ENCODE measurements at regions not wholly inside any gene's neighbourhood (a gene's known extent, or its start where the extent isn't known, plus 50 kb on each side); places are given as distances from the start of the nearest gene placed in this dataset.

GRCh38 chr17:71164561-71164960, 956.3 kb upstream of the SOX9 start:
- no peaks in the 10 kb centered on the region for H3K4me1 ChIP-seq (ENCODE audit: insufficient read depth, low read length, poor library complexity, severe bottlenecking)
- TF ChIP-seq CTCF (conservative IDR thresholded peaks at IDR 0.05; ENCODE audit: low read depth, low read length) (no peak), EZH2 (IDR thresholded peaks at IDR 0.05; ENCODE audit: borderline replicate concordance, low read depth, low read length, poor library complexity, severe bottlenecking) (no peak)
- intact Hi-C loops (cut with micrococcal nuclease; ENCODE audit: unreplicated experiment) = no loop called here
- no peaks in the 10 kb centered on the region for H3K27me3 ChIP-seq (replicated peaks; ENCODE audit: insufficient read depth, low read depth, low read length, poor library complexity)
- H3K27ac ChIP-seq (ENCODE audit: low read depth, low read length, poor library complexity, severe bottlenecking) = no peak overlapping the region
- no TSS peak for BruUV-seq (replicated peaks)
- no peaks in the 10 kb centered on the region for H3K9me3 ChIP-seq (ENCODE audit: low read depth, low read length, poor library complexity, severe bottlenecking)
- H3K36me3 ChIP-seq (ENCODE audit: insufficient read depth, low read length, poor library complexity, severe bottlenecking) = no peaks in the 10 kb centered on the region
- H3K4me3 ChIP-seq (ENCODE audit: low read depth, low read length, poor library complexity, severe bottlenecking) = no peak overlapping the region
- ChIA-PET POLR2A (ENCODE audit: low non-redundant PET) (no interaction called here), CTCF (no interaction called here)
- DNase-seq (ENCODE audit: low spot score) = no peak

- intact Hi-C loops (cut with micrococcal nuclease; ENCODE audit: unreplicated experiment) = loop anchor here (5.0 kb wide), 1 partner anchor 479 kb away; no protein-coding TSS in a partner anchor
- CTCF ChIA-PET = no interaction called here
These were observed 954.5 kb upstream of the SOX9 start for GRCh38 chr17:71166311-71166710.

GRCh38 chr17:71168053-71168741, 952.6 kb upstream of the SOX9 start:
- BruUV-seq (replicated peaks) = no TSS peak
- no peaks in the 10 kb centered on the region for H3K27me3 ChIP-seq (replicated peaks; ENCODE audit: insufficient read depth, low read depth, low read length, poor library complexity)
- no peaks in the 10 kb centered on the region for H3K9me3 ChIP-seq (ENCODE audit: low read depth, low read length, poor library complexity, severe bottlenecking)
- POLR2A ChIA-PET (ENCODE audit: low non-redundant PET) = no interaction called here
- no peak for DNase-seq (ENCODE audit: low spot score)
- H3K36me3 ChIP-seq (ENCODE audit: insufficient read depth, low read length, poor library complexity, severe bottlenecking) = no peaks in the 10 kb centered on the region
- H3K27ac ChIP-seq (ENCODE audit: low read depth, low read length, poor library complexity, severe bottlenecking) = no peak overlapping the region
- TF ChIP-seq EZH2 (IDR thresholded peaks at IDR 0.05; ENCODE audit: borderline replicate concordance, low read depth, low read length, poor library complexity, severe bottlenecking) (no peak), CTCF (conservative IDR thresholded peaks at IDR 0.05; ENCODE audit: low read depth, low read length) (no peak)
- intact Hi-C loops (cut with micrococcal nuclease; ENCODE audit: unreplicated experiment) = loop anchor here (5.0 kb wide), 1 partner anchor 481 kb away; no protein-coding TSS in a partner anchor
- no peaks in the 10 kb centered on the region for H3K4me1 ChIP-seq (ENCODE audit: insufficient read depth, low read length, poor library complexity, severe bottlenecking)
- H3K4me3 ChIP-seq (ENCODE audit: low read depth, low read length, poor library complexity, severe bottlenecking) = no peak overlapping the region
- CTCF ChIA-PET = no interaction called here

More at GRCh38 chr17:71166311-71166710, 954.5 kb upstream of the SOX9 start:
- no peak for DNase-seq (ENCODE audit: low spot score)
- no peaks in the 10 kb centered on the region for H3K9me3 ChIP-seq (ENCODE audit: low read depth, low read length, poor library complexity, severe bottlenecking)
- H3K27me3 ChIP-seq (replicated peaks; ENCODE audit: insufficient read depth, low read depth, low read length, poor library complexity) = no peaks in the 10 kb centered on the region
- no peaks in the 10 kb centered on the region for H3K4me1 ChIP-seq (ENCODE audit: insufficient read depth, low read length, poor library complexity, severe bottlenecking)
- TF ChIP-seq EZH2 (IDR thresholded peaks at IDR 0.05; ENCODE audit: borderline replicate concordance, low read depth, low read length, poor library complexity, severe bottlenecking) (no peak), CTCF (conservative IDR thresholded peaks at IDR 0.05; ENCODE audit: low read depth, low read length) (no peak)
- H3K4me3 ChIP-seq (ENCODE audit: low read depth, low read length, poor library complexity, severe bottlenecking) = no peak overlapping the region
- no peaks in the 10 kb centered on the region for H3K36me3 ChIP-seq (ENCODE audit: insufficient read depth, low read length, poor library complexity, severe bottlenecking)
- H3K27ac ChIP-seq (ENCODE audit: low read depth, low read length, poor library complexity, severe bottlenecking) = no peak overlapping the region
- no TSS peak for BruUV-seq (replicated peaks)
- POLR2A ChIA-PET (ENCODE audit: low non-redundant PET) = no interaction called here
